Cardiac fibroblast (primary cell): ENCODE measurements at regions not wholly inside any gene's neighbourhood (a gene's known extent, or its start where the extent isn't known, plus 50 kb on each side); places are given as distances from the start of the nearest gene placed in this dataset.

ENCODE experiments used
- DNase-seq, 2 donors: peaks; one replicate each; pipeline versions ENCODE4 v3.0.0 to v3.0.0-alpha.2; 2010; ENCODE audit warnings: low read depth in 2 of 2
- H3K4me3 ChIP-seq, 2 donors: replicated peaks in 1 of 2; 1 replicate in 1 of 2; 2 replicates in 1 of 2; pipeline ENCODE4 v1.5.1; 2011; ENCODE audit warnings: low read depth in 2 of 2, low read length in 2 of 2, mild to moderate bottlenecking in 2 of 2, moderate library complexity in 1 of 2
- TF ChIP-seq, protein P1 (sequence below): IDR thresholded peaks from one replicate; pipeline ENCODE4 v1.5.1; 2011; ENCODE audit warnings: low read depth, mild to moderate bottlenecking, low read length, inconsistent platforms

DNA sequence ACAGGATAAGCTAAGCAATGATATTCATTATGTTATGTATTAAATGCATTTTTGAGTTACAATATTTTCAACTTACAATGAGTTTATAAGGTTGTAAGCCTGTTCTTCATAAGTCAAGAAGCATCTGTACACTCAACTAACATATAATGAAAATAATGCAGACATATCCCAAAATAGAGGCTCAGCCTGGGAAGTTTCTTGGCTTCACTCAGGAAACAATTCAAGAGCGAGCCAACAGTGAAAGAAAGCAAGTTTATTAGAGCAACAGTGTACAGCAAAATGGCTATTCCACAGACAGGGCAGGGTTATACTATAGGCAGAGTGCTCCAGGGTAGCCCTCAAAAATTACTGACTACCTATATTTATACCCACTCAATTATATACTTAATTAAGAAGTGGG lies 1581.8 kb downstream of the HACE1 start:
- TF ChIP-seq, protein P1, sequence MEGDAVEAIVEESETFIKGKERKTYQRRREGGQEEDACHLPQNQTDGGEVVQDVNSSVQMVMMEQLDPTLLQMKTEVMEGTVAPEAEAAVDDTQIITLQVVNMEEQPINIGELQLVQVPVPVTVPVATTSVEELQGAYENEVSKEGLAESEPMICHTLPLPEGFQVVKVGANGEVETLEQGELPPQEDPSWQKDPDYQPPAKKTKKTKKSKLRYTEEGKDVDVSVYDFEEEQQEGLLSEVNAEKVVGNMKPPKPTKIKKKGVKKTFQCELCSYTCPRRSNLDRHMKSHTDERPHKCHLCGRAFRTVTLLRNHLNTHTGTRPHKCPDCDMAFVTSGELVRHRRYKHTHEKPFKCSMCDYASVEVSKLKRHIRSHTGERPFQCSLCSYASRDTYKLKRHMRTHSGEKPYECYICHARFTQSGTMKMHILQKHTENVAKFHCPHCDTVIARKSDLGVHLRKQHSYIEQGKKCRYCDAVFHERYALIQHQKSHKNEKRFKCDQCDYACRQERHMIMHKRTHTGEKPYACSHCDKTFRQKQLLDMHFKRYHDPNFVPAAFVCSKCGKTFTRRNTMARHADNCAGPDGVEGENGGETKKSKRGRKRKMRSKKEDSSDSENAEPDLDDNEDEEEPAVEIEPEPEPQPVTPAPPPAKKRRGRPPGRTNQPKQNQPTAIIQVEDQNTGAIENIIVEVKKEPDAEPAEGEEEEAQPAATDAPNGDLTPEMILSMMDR, result no peak
- no peak overlapping the region for H3K4me3 ChIP-seq
- no peak for DNase-seq

DNA sequence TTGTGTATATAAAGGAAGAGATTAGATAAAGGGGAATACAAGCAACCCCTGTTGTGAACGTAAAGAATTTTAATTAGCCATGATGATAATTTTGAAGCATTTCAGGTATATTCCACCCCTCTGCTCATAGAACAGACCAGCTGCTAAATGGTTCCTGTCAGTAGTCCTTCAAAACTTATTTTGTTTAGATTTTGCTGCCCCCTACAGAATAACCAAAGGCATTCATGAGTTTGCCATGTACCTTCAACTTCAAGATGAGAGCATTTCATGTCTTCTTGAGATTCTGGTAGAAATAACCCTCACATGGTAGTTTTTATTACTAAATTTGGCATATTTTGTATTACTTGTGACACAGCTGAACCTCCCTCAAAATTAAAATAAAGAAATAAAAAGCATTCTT lies 1586.7 kb downstream of the HACE1 start:
- no peak overlapping the region for H3K4me3 ChIP-seq
- TF ChIP-seq, protein P1, result no peak
- peak; percentile 0 to 5 for DNase-seq

GRCh38 chr6:103269581-103269980 lies 1590.1 kb downstream of the HACE1 start:
- H3K4me3 ChIP-seq, result no peak overlapping the region

GRCh38 chr6:103268335-103268734 lies 1591.4 kb downstream of the HACE1 start:
- TF ChIP-seq, protein P1, result no peak
- no peak for DNase-seq
- H3K4me3 ChIP-seq, result no peak overlapping the region

More at GRCh38 chr6:103269581-103269980, 1590.1 kb downstream of the HACE1 start:
- DNase-seq, result no peak
- TF ChIP-seq, protein P1, result no peak

DNA sequence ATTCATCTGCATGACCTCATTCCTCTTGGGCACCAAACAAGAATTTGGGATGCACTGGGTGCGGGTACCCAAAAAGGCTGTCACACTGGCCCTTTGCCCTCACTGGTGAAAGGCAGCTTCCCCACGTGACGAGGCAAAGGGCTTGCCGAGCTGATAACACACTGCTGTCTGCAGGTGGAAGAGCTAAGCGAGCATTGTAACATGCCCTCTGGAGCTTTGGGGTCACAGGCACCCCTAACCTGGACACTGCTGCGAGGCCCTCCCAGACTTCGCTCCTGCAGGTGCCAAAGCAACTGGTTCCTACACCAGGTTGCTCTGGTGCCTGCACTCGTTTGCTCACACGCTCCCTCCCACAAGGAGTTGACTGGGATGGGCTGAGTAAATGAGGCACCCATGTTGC lies 1595.7 kb downstream of the HACE1 start:
- TF ChIP-seq, protein P1, result no peak
- DNase-seq, result no peak
- H3K4me3 ChIP-seq, result no peak overlapping the region

GRCh38 chr6:103255132-103255531 lies 1604.6 kb downstream of the HACE1 start:
- TF ChIP-seq, protein P1, result no peak
- no peak for DNase-seq

DNA sequence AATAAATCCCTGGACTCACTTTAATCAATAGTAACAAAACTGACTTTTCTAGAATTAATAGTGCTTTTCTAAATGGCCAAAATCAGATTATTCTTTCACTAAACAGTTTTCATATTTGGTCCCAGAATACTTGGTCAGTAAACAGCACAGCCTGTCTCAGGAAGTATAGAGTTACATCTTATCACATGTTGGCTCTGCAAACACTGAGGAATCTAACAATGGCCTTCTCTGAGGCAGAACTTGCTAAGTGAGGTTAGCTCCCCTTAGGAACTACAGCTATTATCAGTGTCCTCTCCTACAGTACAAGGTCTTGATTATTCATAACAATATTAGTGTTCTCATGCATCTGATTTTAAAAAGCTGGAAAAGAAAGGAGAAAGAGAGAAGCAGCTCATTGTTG lies 1622.8 kb downstream of the HACE1 start:
- TF ChIP-seq, protein P1, result no peak
- no peak for DNase-seq
- H3K4me3 ChIP-seq, result no peak overlapping the region

More at GRCh38 chr6:103255132-103255531, 1604.6 kb downstream of the HACE1 start:
- no peak overlapping the region for H3K4me3 ChIP-seq
